ENCODE measurements at regions not wholly inside any gene's neighbourhood (a gene's known extent, or its start where the extent isn't known, plus 50 kb on each side); places are given as distances from the start of the nearest gene placed in this dataset.

DNA sequence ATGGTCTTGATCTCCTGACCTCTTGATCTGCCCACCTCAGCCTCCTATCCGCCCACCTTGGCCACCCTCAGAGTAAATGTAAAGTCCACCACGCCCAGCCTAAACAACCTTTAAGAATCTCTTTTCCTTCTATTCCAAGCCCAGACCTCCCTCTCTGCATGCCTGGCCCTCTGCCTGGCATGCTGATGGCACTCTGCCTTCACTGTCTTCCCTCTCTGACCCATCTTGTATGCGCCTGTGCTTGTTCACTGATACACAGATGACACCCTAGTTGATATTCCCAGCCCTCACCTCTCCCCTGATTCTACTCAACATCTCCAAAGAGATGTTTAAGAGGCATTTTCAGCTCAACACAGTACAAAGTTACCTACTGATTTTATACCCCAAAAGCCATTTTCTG, 466.8 kb upstream of the MEX3C start:
- TF ChIP-seq, protein P1, sequence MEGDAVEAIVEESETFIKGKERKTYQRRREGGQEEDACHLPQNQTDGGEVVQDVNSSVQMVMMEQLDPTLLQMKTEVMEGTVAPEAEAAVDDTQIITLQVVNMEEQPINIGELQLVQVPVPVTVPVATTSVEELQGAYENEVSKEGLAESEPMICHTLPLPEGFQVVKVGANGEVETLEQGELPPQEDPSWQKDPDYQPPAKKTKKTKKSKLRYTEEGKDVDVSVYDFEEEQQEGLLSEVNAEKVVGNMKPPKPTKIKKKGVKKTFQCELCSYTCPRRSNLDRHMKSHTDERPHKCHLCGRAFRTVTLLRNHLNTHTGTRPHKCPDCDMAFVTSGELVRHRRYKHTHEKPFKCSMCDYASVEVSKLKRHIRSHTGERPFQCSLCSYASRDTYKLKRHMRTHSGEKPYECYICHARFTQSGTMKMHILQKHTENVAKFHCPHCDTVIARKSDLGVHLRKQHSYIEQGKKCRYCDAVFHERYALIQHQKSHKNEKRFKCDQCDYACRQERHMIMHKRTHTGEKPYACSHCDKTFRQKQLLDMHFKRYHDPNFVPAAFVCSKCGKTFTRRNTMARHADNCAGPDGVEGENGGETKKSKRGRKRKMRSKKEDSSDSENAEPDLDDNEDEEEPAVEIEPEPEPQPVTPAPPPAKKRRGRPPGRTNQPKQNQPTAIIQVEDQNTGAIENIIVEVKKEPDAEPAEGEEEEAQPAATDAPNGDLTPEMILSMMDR (IDR thresholded peaks at IDR 0.05) = no peak
- TF ChIP-seq EZH2 (IDR thresholded peaks at IDR 0.05) = no peak
- no peak for TF ChIP-seq EZH2phosphoT487 (IDR thresholded peaks at IDR 0.05)

Data from neural progenitor cell (in vitro differentiated cells).